Ectodermal cell (in vitro differentiated cells): ENCODE measurements at regions not wholly inside any gene's neighbourhood (a gene's known extent, or its start where the extent isn't known, plus 50 kb on each side); places are given as distances from the start of the nearest gene placed in this dataset.

Experiments used
- H3K27ac ChIP-seq: 2 replicates; pipeline ENCODE4 v1.7.0; 2013; ENCODE audit warnings: mild to moderate bottlenecking, low read depth, low read length; ENCODE audit not compliant: insufficient read depth, poor library complexity, severe bottlenecking
- H3K27me3 ChIP-seq: 2 replicates; pipeline ENCODE4 v1.7.0; 2013; ENCODE audit warnings: mild to moderate bottlenecking, low read length; ENCODE audit not compliant: insufficient read depth, control insufficient read depth, poor library complexity, severe bottlenecking
- H3K36me3 ChIP-seq: one replicate; pipeline ENCODE4 v1.7.0; 2013; ENCODE audit warnings: low read length; ENCODE audit not compliant: control insufficient read depth, insufficient read depth
- H3K4me1 ChIP-seq: one replicate; pipeline ENCODE4 v1.7.0; 2013; ENCODE audit warnings: low read length; ENCODE audit not compliant: control insufficient read depth, insufficient read depth
- H3K4me3 ChIP-seq: 2 replicates; pipeline ENCODE4 v1.7.0; 2013; ENCODE audit warnings: low read depth, low read length, control low read depth; ENCODE audit not compliant: insufficient read depth
- H3K9me3 ChIP-seq: 2 replicates; pipeline ENCODE4 v1.7.0; 2013; ENCODE audit warnings: mild to moderate bottlenecking, low read length, moderate library complexity; ENCODE audit not compliant: control insufficient read depth
- WGBS, 2 experiments: methylation state at CpG; one replicate each; pipeline ENCODE4 v1.1.7; 2013; ENCODE audit warnings: missing lambda C conversion rate in 2 of 2; 5-methylcytosine and 5-hydroxymethylcytosine counted together

DNA sequence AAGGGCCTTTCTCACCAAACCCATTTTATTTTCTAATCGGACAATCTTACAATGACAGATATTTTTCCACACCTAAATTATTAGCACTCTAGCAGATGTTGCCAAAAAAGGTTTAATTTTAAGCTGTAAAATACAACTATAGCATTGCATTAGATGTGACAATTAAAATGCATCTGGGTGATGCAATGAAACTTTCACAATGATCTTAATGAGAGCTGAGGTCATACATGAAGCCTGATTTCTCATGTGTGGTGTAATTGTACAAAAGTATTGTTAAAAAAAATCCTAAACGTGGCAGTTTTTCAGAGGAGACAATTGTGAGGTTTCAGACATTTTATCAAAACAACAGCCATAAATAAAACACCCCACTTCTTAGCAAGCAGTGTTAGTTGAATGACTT, 606.0 kb downstream of the HDGFL1 start:
- peaks cover 6% of the 10 kb centered on the region for H3K4me1 ChIP-seq
- H3K27me3 ChIP-seq: no peaks in the 10 kb centered on the region
- no peaks in the 10 kb centered on the region for H3K36me3 ChIP-seq
- 75 to 100% methylated on average over 1 of the region's 2 CpGs for WGBS, 2 experiments
- no peak overlapping the region for H3K4me3 ChIP-seq
- H3K27ac ChIP-seq: no peak overlapping the region
- no peaks in the 10 kb centered on the region for H3K9me3 ChIP-seq

DNA sequence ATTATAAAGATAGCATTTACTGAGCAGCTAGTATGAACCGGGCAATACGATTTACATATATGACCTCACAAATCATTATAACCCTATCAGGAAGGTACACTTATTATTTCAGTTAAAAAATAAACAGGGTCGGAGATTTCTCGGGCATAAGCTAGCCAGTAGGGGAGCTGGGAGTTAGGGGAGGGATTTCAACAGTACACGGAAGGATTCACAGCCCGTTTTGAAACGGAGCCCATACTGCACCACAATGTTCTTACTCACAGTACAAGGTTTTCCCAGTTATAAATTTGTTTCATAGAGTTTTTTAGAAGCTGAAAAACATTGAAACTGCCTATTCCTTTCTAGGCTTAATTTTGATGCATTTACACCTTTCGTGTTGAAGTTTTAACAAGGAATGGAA, 607.1 kb downstream of the HDGFL1 start:
- Histone ChIP-seq H3K27me3 (no peaks in the 10 kb centered on the region), H3K9me3 (no peaks in the 10 kb centered on the region), H3K36me3 (no peaks in the 10 kb centered on the region), H3K4me3 (no peak overlapping the region), H3K4me1 (peaks cover 8% of the 10 kb centered on the region), H3K27ac (no peak overlapping the region)
- 94% methylated on average over 8 of the region's 8 CpGs for WGBS, 2 experiments

DNA sequence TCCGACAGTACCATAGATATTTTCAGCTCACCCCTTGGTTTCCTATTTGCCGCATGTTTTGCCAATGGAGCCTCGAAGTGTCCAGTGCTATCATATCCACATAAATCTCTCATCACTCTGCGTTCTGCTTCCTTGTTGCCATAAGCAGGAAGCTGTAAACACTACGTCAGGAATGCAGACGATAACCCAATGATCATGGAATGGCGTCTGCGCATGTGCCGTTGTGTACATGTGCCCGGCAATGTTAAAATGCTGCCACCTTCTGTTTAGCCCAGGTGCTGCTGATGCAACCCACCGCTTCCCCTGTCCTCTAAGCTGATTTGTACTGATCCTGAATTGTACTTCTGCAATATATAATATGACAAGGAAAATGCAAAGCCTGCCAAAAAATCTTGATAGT, 607.5 kb downstream of the HDGFL1 start:
- H3K36me3 ChIP-seq: no peaks in the 10 kb centered on the region
- no peaks in the 10 kb centered on the region for H3K27me3 ChIP-seq
- H3K4me1 ChIP-seq: peaks cover 11% of the 10 kb centered on the region
- H3K4me3 ChIP-seq: no peak overlapping the region
- H3K27ac ChIP-seq: no peak overlapping the region
- WGBS, 2 experiments: 95 to 96% methylated on average over 11 of the region's 11 CpGs
- no peaks in the 10 kb centered on the region for H3K9me3 ChIP-seq

DNA sequence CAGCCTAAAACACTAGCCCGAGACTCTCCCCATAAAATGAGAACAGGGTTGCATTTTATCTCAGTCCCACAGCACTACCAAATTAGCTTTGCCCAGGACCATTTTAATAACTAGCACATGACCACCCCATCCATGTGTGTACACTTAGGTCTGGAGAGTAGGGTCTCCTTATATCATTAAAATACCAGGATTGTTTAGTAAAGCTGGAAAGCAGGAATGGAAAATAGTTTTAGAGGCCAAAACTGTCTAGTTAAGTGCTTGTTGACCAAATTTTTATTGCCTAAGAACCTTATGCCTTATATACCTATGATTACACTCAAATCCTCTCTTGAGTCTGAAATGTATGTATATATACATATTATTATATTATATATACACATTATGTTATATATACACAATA, 608.4 kb downstream of the HDGFL1 start:
- H3K36me3 ChIP-seq: no peaks in the 10 kb centered on the region
- 90 to 95% methylated on average over 1 of the region's 1 CpG for WGBS, 2 experiments
- H3K9me3 ChIP-seq: no peaks in the 10 kb centered on the region
- no peaks in the 10 kb centered on the region for H3K27me3 ChIP-seq
- no peak overlapping the region for H3K27ac ChIP-seq
- H3K4me1 ChIP-seq: peaks cover 11% of the 10 kb centered on the region
- no peak overlapping the region for H3K4me3 ChIP-seq

DNA sequence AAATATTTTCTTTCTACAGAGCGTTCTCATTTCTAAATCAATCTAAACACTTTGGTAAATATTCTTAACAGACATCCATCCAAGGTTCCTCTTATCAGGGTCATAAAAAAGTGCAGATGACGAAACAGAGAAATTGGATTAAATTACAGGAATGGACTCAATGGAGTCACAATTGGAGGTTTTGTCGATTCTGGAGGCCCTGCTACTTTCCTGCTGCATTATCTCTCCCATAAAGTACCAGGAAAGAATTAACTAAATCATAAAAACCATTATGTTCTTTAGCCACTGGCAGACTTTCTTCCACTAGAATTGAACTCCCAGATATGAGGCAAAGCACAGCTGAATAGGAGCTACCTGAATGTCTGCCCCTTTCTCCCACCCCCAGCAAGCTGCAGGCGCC, 610.6 kb downstream of the HDGFL1 start:
- Histone ChIP-seq H3K4me1 (peaks cover 11% of the 10 kb centered on the region), H3K9me3 (no peaks in the 10 kb centered on the region), H3K27ac (peak overlapping the region; percentile 78), H3K36me3 (no peaks in the 10 kb centered on the region), H3K27me3 (no peaks in the 10 kb centered on the region), H3K4me3 (no peak overlapping the region)
- WGBS, 2 experiments: 92 to 95% methylated on average over 4 of the region's 4 CpGs

DNA sequence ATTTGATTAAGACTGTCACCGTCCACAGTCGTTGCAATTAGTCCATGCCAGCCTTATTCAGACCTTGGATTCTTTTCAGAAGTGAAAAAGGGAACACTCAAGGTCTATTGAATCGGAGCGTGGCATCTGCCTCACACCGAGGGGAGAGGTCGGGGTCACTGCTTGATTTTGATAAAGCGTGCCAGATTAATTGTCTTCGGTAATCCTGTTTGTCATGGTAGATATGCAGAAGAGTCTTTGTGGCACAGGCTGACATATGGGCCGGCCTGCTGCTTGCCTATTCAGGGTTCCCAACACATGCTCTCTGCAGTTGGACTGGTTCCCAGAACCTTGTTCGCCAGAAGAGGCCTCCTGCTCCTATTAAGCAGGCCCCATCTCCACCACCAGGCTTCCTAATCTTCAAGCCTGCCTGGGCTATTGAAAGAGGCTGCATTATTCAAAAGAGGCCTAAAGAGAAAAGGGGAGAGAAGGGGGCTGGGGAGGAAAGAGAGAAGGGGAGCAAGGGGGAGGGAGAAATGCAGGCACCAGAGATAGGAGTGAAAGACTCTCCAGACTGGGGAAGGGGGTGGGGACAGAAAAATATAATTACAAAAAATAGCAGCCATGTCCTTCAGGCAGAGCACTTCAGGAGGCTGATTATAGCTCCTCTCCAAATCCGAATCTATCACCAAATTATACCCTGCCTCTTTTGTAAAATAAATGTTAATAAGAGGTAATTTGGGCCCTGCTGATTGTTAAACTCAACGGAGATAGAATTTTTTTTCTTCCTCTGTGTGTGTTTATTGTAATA, 611.3 kb downstream of the HDGFL1 start:
- Histone ChIP-seq H3K36me3 (no peaks in the 10 kb centered on the region), H3K9me3 (no peaks in the 10 kb centered on the region), H3K4me3 (no peak overlapping the region), H3K27ac (peak overlapping the region; percentile 78), H3K27me3 (no peaks in the 10 kb centered on the region), H3K4me1 (peaks cover 11% of the 10 kb centered on the region)
- 45 to 52% methylated on average over 10 of the region's 12 CpGs for WGBS, 2 experiments

DNA sequence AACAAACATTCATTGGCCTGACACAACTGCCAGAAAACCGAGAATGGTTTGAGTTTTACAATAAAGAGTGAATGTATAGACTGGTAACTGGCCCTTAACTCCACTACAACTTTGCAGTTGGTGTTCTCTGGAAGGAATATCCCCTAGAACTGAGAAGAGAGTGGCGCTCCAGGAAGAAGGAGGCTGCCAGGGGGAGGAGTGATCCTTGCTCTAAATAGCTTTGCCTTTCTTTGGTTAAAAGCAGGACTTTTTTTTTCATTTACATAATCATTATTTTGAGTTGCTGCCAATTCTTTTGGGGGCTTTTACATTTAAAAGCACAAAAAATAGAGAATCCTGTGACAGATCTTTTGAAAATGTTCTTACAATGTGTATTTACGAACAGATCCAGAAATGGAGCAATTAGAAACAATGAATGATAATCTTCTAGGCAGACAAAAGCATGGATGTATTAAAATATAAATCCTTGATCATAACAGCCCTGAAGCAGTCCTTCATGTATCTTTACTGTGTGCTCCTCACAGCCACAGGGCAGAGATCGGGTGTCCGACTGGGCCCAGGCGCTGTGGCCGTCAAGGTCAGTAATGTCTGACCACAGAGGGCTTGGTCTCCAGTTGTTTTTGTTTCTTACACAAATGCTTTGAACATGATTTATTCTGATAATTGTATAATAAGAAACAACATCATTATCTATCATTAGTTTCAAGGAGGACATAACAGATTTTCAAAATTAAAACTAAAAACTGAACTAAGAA, 612.2 kb downstream of the HDGFL1 start:
- WGBS, 2 experiments: 87 to 94% methylated on average over 6 to 7 of the region's 7 CpGs
- H3K4me1 ChIP-seq: peaks cover 11% of the 10 kb centered on the region
- H3K4me3 ChIP-seq: no peak overlapping the region
- H3K27me3 ChIP-seq: no peaks in the 10 kb centered on the region
- no peak overlapping the region for H3K27ac ChIP-seq
- no peaks in the 10 kb centered on the region for H3K36me3 ChIP-seq
- H3K9me3 ChIP-seq: no peaks in the 10 kb centered on the region

DNA sequence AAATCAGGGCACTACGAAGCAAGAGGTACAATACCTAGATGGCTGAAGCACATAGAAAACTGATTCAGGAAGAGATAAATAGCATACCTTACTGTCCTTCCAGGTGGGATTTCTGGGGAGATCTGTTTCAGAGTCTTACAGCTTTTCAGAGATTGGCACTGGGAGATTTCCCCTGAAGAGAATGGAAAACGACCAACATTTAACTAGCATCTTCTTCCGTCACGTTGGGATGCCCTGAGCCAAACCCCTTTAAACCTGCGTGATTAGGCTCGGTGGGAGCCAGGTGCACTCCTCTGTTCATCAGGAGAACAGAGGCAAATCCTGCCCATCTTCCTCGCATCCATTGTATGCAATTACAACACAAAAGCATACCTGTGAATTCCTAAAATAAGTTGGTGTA, 614.5 kb downstream of the HDGFL1 start:
- no peaks in the 10 kb centered on the region for H3K36me3 ChIP-seq
- no peak overlapping the region for H3K4me3 ChIP-seq
- H3K27me3 ChIP-seq: no peaks in the 10 kb centered on the region
- H3K27ac ChIP-seq: no peak overlapping the region
- 94 to 95% methylated on average over 6 to 7 of the region's 7 CpGs for WGBS, 2 experiments
- H3K9me3 ChIP-seq: no peaks in the 10 kb centered on the region
- H3K4me1 ChIP-seq: peaks cover 11% of the 10 kb centered on the region

DNA sequence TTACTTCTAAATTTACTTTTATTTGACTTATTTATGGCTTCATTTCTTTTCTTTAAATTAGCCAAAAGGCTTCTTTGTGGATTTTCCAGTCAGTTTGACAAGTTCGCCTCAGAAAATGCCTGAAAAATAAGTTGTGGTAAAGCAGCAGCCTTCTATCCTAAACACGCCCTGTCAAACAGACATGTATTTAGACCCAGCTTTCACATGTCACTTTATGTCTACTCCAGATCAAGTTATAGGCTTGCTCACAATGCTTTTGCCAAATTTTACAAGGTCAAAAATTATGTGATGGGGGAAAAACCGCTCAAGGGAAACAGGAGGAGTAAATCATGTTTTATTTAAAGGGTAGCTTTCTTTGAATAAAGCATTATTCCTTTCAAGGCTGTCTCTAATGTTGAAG, 615.0 kb downstream of the HDGFL1 start:
- H3K36me3 ChIP-seq: no peaks in the 10 kb centered on the region
- H3K27me3 ChIP-seq: no peaks in the 10 kb centered on the region
- H3K9me3 ChIP-seq: no peaks in the 10 kb centered on the region
- H3K4me3 ChIP-seq: no peak overlapping the region
- WGBS, 2 experiments: 97 to 98% methylated on average over 3 of the region's 3 CpGs
- H3K4me1 ChIP-seq: peaks cover 11% of the 10 kb centered on the region
- H3K27ac ChIP-seq: no peak overlapping the region

DNA sequence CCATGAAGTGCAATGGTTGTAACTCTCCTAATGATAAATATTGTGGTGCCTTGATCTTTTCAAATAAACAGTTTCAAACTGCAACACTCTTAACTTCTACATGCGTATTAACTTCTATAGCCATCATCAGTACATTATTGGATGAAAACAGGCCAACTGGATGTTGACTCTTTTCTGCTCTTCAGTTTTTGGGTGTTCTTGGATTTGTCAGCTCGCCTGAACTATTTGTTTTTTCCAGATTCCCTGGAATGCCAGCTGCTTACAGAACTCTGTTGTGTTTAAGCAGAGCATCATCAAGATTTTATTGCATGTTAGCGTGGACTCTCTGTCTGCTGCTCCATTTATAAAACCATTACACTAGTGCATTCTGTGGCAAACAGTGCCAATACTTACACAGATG, 626.1 kb downstream of the HDGFL1 start:
- Histone ChIP-seq H3K27me3 (no peaks in the 10 kb centered on the region), H3K9me3 (no peaks in the 10 kb centered on the region), H3K4me1 (no peaks in the 10 kb centered on the region), H3K36me3 (no peaks in the 10 kb centered on the region), H3K4me3 (no peak overlapping the region), H3K27ac (no peak overlapping the region)
- WGBS, 2 experiments: 91 to 97% methylated on average over 3 of the region's 3 CpGs
